Epithelial cell of prostate (primary cell): ENCODE measurements at regions not wholly inside any gene's neighbourhood (a gene's known extent, or its start where the extent isn't known, plus 50 kb on each side); places are given as distances from the start of the nearest gene placed in this dataset.
"Not testable (repeated sequence)": the region's sequence is repeated elsewhere in the genome, so short reads cannot be mapped to it uniquely, and the experiment has no call there.

ENCODE experiments used
- DNase-seq: peaks from one replicate; pipeline ENCODE4 v3.0.0-alpha.2; 2011; ENCODE audit warnings: low read depth, low spot score
- H3K27ac ChIP-seq: fragments of 450-650 bp; 2 replicates; pipeline ENCODE4 v1.5.1; 2017; ENCODE audit warnings: mild to moderate bottlenecking

DNA sequence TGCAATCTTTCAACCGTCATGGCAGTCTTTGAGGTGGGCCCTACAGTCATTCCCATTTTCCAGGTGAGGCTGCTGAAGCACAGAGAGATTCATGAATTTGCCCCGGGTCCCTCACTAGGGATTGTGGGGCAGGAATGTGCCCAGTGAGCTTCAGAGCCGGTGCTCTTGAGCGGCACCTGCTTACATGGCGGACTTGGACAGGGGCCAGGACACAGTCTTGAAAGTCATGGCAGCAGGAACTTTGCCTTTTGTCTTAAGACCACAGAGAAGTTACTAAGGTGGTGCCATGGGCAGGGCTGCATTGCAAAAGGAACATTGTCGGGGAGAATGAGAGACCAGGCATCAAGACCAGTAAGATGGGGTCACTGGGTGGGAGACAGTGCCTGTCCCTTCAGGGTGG is 363.4 kb downstream of the FOXL1 start:
- H3K27ac ChIP-seq = no peak overlapping the region
- no peak for DNase-seq

DNA sequence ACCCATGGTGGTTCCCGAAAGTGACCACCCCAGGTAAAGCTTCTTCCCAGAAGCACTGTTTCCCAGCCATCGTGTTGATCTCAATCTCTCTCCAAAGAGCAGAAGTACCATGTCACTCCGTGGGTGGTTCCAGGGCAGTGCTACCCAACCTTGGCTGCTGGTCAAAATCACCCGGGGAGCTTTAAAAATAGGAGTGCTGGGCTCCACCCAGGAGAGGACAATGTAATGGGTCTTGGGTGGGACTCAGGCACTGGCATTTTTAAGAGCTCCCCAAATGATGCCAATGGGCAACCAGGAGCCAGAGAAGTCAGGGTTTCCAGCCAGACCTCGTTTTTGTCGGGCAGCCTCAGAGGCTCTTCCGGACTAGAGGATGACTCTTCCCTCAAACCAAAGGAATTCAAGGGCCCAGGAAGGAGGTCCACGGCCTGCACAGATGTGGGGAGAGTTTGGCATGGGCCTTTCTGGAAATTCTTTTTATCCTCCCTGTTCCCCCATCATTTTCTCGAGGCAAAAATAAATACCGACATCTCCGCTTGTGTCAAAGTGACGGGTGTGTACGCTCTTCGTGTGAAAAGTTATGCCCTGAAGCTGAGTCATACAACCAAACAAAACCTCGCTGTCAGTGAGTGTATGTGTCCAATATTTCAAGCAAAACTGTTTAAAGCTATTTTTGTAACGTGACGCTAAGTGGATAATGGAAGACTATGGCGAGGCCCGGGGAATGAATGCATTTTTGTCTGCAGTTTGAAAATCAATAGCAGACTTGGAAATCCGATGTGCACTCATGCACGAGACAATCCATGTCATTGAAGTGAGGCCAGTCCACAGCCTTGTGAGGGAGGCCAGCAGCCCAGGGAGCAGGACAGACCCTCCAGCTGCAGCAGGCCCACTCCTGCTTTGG is 364.1 kb downstream of the FOXL1 start:
- no peak overlapping the region for H3K27ac ChIP-seq
- no peak for DNase-seq

DNA sequence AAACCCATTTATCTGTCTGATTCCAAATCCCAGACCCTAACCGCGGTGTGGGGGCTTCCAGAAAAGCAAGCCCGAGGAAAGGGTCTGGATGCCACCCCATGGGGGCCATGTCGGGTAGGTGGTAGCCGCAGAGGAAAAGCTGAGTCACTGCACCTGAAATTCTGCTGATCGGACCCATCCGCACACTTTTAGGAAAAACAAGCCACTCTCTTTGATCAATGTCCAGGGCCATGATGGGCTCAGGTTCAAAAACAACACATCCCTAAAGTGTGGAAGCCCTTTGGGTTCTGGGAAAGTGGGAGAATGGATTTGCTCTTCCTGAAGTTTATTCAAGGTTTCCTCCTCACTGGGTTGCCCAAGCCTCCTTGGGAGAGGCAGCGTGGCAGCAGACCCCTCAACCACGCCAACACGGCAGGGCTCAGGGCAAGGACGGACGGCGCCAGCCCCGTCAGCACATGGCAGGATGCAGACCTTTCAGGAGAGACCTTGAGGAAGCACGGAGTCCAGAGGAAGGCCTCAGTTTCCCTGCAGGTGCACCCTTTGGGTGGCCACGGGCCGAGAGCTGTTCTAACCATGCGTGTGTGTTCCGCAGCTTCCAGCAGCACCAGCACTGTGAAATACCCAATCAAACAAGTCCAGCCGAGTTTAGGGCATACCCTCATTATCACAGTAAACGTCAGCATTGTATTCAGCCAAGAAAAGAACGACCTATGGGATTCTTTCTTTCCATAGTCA is 367.0 kb downstream of the FOXL1 start:
- no peak overlapping the region for H3K27ac ChIP-seq
- DNase-seq = no peak

DNA sequence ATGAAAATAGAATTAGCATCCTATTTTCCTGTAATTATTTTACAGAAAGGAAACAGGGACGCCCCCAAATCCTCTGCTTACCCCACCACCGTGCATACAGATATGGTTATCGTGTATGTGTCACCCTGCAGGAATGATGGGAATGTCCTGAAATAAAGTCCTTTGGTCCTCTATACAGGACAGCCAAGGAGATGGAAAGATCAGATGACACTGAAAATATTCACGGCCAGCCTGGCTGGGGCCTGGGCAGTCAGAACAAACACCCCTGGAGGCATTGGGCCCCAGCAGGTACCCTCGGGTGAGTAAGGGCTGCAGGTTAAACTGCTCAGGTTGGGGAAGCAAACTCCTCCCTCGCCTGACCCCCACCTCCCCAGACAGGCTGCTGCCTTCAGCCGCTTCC is 368.0 kb downstream of the FOXL1 start:
- no peak overlapping the region for H3K27ac ChIP-seq
- no peak for DNase-seq

DNA sequence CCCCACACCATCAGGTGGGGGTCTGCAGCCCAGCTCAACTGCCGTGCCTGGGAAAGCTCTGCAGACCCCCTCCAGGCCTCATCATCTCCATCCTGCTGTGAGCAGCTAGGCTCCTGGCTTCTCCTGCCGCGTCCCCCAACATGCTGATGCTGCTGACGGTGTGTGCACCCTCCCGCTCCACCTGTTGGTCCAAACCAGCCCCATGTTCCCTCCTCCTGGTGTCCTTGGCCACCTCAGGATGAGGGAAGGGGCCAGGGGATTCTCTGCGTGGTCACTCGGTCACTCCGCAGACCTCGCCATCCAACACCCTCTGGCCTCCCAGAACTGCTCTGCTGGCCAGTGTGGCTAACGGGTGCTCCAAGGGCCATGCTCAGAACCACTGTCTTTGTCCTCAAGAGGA is 368.6 kb downstream of the FOXL1 start:
- DNase-seq = no peak
- H3K27ac ChIP-seq = no peak overlapping the region

DNA sequence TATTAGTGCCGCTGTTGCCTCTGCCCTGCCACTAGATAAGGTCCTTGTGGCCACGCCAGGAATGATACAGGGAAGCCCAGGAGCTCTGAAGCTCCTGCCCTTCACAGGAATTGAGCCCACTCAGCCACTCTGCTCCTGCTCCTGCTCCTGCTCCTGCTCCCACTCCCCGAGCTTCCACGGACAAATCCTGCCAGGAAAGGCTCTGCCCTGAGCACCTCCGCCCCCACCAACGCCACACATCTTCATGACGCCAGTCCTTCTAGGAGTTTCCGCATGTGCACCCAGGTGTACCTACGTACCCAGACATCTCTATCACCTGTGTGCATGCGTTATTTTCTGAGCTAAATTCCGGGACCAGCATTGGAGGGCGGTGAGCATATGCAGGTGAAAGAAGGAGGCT is 369.1 kb downstream of the C16orf95 start:
- no peak for DNase-seq
- no peak overlapping the region for H3K27ac ChIP-seq

DNA sequence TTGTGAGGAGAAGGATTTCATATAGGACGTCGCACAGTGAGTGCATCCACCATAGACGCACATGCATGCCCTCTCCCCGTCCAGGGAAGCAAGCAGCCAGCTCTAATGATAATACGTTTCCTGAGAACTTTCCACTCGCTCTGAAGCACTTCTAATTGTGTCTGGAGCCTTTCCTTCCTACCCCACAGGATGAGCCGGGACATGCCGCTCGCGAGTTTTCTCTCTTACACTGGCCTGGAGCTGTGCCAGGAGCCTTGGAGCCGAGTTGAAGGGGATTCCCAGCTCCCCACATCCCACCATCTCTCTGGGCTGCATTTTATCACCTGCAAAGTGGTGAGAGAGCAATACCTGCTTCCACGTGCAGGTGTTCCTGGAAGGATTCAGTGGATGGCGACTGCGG is 368.1 kb downstream of the C16orf95 start:
- DNase-seq = no peak
- no peak overlapping the region for H3K27ac ChIP-seq

DNA sequence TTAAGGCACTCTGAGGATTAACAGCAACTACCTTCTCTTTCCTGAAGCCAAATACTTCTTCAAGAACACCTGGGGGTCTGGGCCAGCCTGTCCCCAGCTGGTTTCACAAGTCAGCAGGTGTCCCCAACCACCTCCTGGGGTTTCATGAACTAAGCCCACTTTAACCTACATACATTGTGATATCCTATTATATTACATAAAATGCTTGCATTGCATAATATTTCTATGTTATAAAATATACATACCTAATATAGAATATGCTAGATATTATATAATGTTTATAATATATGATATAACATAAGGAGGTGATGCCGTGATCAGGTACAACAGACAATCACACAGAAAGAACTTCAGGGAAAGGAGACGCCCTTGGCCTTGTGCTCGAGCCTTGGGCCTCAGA is 367.6 kb downstream of the C16orf95 start:
- no peak for DNase-seq
- H3K27ac ChIP-seq = no peak overlapping the region

DNA sequence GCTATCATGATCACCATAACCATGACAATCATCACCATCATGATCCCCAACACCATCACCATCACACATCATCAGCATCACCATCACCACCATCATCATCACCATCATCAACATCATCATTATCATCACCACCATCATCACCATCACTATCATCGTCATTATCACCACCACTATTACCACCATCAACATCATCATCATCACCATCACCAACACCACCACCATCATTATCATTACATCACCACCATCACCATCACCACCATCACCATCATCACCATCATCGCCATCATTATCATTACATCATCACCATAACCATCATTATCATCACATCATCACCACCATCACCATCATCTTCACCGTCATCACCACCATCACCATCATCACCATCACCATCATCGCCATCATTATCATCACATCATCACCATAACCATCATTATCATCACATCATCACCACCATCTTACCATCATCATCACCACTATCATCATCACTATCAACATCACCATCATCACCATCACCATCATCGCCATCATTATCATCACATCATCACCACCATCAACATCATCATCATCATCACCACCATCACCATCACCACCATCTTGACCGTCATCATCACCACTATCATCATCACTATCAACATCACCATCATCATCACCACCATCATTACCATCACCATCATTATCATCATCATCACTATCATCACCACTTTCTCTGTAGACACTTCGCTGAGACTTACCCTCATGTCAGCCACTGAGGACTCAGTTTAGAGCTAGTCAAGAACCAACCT is 366.0 kb downstream of the C16orf95 start:
- DNase-seq = no peak
- H3K27ac ChIP-seq = no peak overlapping the region

DNA sequence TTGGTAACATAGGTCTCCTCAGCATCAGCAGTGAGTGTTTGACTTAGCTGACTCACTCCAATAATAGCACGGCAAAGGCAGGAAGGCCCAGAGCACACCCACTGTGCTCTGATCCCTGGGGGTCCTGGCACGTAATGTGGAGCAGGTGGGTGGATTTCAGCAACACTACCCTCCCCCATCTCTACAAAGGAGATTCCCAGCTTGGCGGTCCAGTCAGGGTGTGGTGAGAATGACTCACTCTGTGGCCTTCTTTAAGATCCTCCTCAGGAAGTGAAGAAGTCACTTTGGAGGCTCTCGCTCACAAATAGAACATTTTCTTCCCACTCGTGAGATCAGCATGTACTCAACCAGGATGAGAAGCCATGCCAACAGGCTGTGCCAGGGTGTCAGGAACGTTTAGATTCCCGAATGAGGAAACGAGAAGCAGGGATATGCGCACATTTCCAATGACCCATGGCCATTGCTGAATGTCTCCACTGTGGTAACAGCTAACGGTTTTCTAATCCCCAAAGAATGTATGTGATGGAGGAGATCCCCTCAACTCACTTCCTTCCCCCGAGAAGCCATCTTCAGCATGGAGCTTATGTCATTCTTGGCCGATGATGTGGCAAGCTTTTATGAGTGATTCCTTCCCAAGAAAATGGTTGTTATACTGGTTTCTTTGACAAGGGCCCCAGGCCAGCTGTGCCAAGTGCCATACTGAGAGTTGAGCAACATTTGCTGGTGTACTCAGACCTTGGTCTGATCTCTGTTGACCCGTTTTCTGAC is 365.2 kb downstream of the C16orf95 start:
- H3K27ac ChIP-seq = no peak overlapping the region
- peak; percentile 12 for DNase-seq

DNA sequence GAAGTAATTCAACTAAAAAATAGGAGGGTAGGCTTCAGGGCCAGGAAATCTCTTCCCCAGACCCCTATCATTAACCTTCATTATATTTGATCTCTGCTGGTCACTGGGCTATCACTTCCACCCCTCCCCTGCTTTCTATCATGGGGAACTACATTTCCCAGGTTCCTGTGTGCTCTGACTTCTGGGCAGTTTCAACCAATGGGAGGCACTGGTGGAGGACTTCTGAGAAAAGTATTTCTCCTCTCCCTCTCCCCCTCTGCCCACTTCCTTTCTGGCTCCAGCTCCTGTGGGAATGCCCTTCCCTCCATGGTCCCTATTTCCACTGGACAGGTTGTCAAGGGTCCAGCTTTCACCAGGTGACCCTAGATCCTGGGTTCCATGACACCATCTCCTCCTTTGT is 364.4 kb downstream of the C16orf95 start:
- no peak overlapping the region for H3K27ac ChIP-seq
- no peak for DNase-seq

DNA sequence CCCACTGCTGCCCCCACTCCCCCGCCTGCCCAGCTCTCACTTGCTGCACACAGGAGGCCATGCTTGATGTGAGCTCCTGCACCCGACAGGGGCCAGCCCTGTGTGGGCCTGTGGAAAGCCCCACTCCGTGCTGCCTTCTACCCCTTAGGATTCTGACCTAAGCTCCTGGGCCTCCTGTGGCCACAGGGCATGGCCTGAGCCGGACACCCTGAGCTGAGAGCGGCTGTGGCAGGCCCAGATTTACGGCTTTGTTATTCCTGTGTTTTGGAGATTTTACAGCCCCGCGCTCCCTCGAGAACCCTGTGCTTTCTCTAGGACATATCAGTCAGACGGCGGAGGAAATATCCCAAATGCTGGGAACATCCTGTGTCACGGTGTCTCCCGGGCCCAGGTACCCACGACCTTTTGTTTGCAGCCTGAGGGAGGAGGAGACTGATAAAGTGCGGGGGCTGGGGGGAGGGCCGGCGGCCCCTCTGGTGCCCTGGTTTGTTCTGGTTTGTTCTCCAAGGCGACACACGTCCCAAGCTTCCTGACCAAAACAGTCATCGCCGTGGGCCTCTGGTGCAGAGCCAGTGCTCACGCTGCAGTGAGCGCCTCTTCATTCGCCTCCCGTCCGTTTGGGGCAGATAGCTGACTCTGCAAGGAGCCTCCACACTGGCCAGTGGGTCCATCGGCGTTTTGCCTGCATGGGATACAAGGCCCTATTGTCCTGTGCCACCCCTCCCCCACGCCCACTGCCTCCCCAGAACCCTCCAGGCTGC is 363.4 kb downstream of the C16orf95 start:
- no peak overlapping the region for H3K27ac ChIP-seq
- DNase-seq = no peak

DNA sequence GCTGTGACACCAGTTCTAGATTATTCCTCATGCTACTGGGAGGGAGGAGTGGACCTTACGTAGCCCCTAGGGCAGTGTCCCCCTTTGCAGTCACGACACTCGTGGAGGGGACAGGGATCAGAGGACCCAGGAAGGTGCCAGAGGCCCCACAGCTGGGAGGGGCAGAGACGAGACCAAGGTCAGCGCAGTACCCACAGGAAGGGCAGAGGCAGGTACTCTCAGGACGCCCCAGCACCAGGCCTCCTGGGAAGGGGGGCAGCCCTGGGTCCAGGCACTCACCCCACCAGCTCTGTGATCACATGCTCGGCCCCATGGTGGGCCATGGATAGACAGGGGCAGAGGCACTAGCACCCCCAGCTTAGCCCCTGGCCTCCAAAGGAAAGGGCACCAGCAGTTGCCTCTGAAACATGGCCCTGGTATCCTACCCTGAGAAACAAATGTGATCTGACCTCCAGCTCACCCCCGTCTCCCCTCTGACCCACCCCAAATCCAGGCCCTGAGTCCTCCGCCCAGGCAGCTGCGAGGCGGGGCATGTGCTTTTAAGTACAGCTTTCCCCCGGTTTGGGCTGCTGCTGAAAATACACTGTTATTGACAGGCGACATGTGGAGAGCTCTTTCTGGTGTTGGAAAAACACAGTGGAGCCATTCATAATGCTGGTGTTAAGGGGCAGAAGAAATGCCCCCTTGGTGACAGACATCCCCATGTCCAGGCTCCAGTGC is 361.9 kb downstream of the C16orf95 start:
- DNase-seq = no peak
- no peak overlapping the region for H3K27ac ChIP-seq

DNA sequence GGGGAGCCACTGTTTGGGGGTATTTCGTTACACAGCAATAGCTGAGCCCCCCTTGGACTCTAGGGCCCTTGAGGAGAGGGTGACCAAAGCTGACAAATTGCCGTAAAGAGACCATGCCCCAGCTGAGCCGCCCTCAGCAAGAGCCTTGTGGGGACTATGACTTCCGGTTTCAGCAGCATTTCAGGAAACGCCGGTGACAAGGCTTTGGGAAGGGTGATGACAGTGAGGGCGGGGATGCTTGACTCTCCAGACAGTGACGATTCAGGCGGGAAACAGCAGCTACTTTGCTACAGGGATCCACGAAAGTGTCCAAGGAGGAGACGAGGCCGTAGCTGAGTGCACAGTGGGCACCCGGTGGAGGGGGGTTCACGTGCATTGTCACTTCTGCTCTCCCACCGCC is 360.8 kb downstream of the C16orf95 start:
- no peak for DNase-seq
- no peak overlapping the region for H3K27ac ChIP-seq

DNA sequence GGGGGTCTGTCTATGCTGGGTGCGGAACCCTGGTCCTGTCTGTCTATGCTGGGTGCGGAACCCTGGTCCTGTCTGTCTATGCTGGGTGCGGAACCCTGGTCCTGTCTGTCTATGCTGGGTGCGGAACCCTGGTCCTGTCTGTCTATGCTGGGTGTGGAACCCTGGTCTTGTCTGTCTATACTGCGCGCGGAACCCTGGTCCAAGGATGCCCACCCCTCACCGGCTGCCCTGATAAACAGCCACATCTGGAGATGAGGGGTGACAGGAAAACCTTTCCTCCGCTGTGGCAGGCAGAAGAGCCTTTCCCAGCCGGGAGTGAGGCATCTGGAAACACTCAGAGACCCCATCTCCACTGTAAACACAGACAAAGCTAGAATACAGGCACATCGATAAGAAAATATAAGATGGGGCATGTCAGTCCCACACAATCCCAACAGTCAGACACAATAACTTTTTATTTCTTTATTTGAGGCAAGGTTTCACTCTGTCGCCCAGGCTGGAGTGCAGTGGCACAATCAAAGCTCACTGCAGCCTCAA is 359.5 kb downstream of the C16orf95 start:
- not testable (repeated sequence) for H3K27ac ChIP-seq

DNA sequence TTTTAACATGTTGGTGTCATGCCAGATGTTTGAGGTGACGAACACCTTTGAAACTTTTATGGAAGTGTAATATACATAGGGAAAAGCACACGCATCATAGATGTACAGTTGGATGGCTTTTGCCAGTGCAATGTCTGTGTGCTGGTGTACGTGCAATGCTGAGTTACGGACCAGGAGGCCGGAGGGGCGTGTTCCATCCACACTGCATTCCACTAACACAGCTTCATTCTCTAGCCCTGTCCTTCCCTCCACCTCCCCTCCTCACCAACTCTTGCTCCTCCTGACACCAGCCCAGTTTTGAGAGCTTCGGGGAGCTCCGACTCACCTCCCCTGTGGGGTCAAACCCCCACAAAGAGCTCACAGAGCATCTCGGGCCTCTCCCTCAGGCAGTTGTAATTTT is 358.8 kb downstream of the C16orf95 start:
- H3K27ac ChIP-seq = no peak overlapping the region
- DNase-seq = no peak

More for the DNA sequence above, 359.5 kb downstream of the C16orf95 start:
- DNase-seq = not testable (repeated sequence)

DNA sequence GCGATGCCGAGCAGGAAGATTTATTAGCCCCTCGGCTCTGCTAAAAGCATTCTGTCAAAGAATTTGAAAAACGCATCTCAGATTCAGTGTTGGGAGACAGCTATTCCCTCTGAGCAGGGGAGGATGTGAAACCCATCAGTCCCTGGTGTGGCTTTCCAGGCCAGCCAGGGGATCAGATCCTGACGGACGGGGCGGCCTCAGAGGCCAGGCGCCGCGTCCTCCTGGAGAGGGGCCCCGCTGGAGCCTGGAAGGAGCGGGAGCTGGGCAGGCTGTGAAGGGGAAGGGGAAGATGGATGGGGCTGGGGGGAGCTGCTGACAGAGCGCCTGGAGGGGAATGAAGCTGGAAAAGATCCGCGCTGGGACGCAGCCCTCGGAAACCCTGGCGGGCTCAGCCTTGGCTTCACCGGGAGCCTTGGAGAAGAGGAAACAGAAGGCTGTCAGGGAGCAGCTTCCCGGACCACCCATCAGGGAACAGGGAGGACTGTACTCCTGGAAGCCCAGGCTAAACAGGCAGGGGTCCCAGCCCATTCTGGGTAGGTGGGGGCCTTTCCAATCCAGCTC is 358.0 kb downstream of the C16orf95 start:
- DNase-seq = no peak
- no peak overlapping the region for H3K27ac ChIP-seq

DNA sequence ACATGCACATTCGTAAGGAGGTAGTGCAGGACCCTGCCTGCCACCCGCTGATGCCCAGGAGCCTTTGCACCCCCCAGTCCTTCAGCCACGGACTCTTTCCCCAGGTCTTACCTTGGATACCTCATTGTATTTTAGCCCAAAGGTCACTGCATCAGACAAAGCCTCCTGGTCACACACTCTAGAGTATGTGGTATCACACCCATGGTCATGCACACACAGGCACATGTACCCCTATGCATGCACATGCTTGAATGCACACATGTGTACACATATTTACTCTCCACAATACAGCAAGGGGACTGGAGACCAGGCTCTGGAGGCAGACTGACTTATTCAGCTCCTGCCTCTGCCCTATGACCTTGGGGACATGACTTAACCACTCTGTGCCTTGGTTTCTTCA is 357.5 kb downstream of the C16orf95 start:
- no peak overlapping the region for H3K27ac ChIP-seq
- DNase-seq = no peak
